MM.1S (cell line): ENCODE measurements at regions not wholly inside any gene's neighbourhood (a gene's known extent, or its start where the extent isn't known, plus 50 kb on each side); places are given as distances from the start of the nearest gene placed in this dataset.

Experiments
- DNase-seq: peaks from one replicate; pipeline ENCODE4 v3.0.0-alpha.2; 2015
- H2AFZ ChIP-seq: fragments of 300-600 bp; sonication (generic); 2 replicates; pipeline ENCODE4 v1.6.0; 2016; ENCODE audit warnings: antibody characterized with exemption, low read length
- H3F3A ChIP-seq: fragments of 300-600 bp; sonication (generic); 2 replicates; pipeline ENCODE4 v1.6.1; 2016; ENCODE audit warnings: mild to moderate bottlenecking, antibody characterized with exemption, low read length, moderate library complexity, mixed read lengths; ENCODE audit not compliant: insufficient read depth
- H3K27ac ChIP-seq: fragments of 300-600 bp; sonication (generic); 2 replicates; pipeline ENCODE4 v1.5.1; 2016; ENCODE audit warnings: mild to moderate bottlenecking, low read length
- H3K27me3 ChIP-seq: fragments of 300-600 bp; sonication (generic); replicated peaks from 2 replicates; pipeline ENCODE4 v1.6.0; 2016; ENCODE audit warnings: low read length; ENCODE audit not compliant: insufficient read depth
- H3K36me3 ChIP-seq: fragments of 300-600 bp; sonication (generic); replicated peaks from 2 replicates; pipeline ENCODE4 v1.6.1; 2016; ENCODE audit warnings: mild to moderate bottlenecking, low read length, mixed read lengths; ENCODE audit not compliant: insufficient read depth
- H3K4me1 ChIP-seq: fragments of 300-600 bp; sonication (generic); 2 replicates; pipeline ENCODE4 v1.6.1; 2016; ENCODE audit warnings: low read length, mixed read lengths
- H3K4me2 ChIP-seq: fragments of 300-600 bp; sonication (generic); 2 replicates; pipeline ENCODE4 v1.6.0; 2016; ENCODE audit warnings: low read depth, low read length
- H3K4me3 ChIP-seq: fragments of 300-600 bp; sonication (generic); 2 replicates; pipeline ENCODE4 v1.5.1; 2016; ENCODE audit warnings: low read length, mixed read lengths
- H3K79me2 ChIP-seq: fragments of 300-600 bp; sonication (generic); 2 replicates; pipeline ENCODE4 v1.6.1; 2016; ENCODE audit warnings: mixed run types, low read length, mixed read lengths
- H3K9ac ChIP-seq: fragments of 300-600 bp; sonication (generic); 2 replicates; pipeline ENCODE4 v1.6.1; 2016; ENCODE audit warnings: low read length, mixed read lengths
- H3K9me2 ChIP-seq: fragments of 300-600 bp; sonication (generic); replicated peaks from 2 replicates; pipeline ENCODE4 v1.6.1; 2016; ENCODE audit warnings: mild to moderate bottlenecking, low read length, mixed read lengths; ENCODE audit not compliant: insufficient read depth
- H3K9me3 ChIP-seq: fragments of 300-600 bp; sonication (generic); replicated peaks from 2 replicates; pipeline ENCODE4 v1.6.1; 2016; ENCODE audit warnings: mild to moderate bottlenecking, low read length, mixed read lengths; ENCODE audit not compliant: insufficient read depth
- H4K20me1 ChIP-seq: fragments of 300-600 bp; sonication (generic); 2 replicates; pipeline ENCODE4 v1.6.1; 2016; ENCODE audit warnings: mild to moderate bottlenecking, low read length, moderate library complexity, mixed read lengths; ENCODE audit not compliant: insufficient read depth
- EZH2 ChIP-seq: fragments of 300-600 bp; sonication (generic); optimal IDR thresholded peaks from 2 replicates; pipeline ENCODE3; 2017; ENCODE audit warnings: low read depth, mild to moderate bottlenecking, antibody characterized with exemption, low read length, mixed read lengths
- EZH2phosphoT487 ChIP-seq: fragments of 300-600 bp; sonication (generic); IDR thresholded peaks from 2 replicates; pipeline ENCODE4 v1.6.1; 2018; ENCODE audit warnings: antibody characterized with exemption, low read length
- TF ChIP-seq, protein P1 (sequence below): fragments of 300-600 bp; sonication (generic); IDR thresholded peaks from 2 replicates; pipeline ENCODE4 v1.5.1; 2016; ENCODE audit warnings: antibody characterized with exemption, low read length, mixed read lengths

DNA sequence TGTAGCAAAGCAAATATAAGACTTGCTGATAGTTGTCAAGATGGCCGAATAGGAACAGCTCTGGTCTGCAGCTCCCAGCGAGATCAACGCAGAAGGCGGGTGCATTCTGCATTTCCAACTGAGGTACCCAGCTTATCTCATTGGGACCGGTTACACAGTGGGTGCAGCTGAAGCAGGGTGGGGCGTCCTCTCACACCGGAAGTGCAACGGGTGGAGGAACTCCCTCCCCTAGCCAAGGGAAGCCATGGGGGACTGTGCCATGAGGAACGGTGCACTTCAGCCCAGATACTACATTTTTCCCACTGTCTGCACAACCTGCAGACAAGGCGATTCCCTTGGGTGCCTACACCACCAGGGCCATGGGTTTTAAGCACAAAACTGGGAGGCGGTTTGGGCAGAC lies 382.3 kb upstream of the EMCN start:
- TF ChIP-seq, protein P1, sequence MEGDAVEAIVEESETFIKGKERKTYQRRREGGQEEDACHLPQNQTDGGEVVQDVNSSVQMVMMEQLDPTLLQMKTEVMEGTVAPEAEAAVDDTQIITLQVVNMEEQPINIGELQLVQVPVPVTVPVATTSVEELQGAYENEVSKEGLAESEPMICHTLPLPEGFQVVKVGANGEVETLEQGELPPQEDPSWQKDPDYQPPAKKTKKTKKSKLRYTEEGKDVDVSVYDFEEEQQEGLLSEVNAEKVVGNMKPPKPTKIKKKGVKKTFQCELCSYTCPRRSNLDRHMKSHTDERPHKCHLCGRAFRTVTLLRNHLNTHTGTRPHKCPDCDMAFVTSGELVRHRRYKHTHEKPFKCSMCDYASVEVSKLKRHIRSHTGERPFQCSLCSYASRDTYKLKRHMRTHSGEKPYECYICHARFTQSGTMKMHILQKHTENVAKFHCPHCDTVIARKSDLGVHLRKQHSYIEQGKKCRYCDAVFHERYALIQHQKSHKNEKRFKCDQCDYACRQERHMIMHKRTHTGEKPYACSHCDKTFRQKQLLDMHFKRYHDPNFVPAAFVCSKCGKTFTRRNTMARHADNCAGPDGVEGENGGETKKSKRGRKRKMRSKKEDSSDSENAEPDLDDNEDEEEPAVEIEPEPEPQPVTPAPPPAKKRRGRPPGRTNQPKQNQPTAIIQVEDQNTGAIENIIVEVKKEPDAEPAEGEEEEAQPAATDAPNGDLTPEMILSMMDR, result no peak

DNA sequence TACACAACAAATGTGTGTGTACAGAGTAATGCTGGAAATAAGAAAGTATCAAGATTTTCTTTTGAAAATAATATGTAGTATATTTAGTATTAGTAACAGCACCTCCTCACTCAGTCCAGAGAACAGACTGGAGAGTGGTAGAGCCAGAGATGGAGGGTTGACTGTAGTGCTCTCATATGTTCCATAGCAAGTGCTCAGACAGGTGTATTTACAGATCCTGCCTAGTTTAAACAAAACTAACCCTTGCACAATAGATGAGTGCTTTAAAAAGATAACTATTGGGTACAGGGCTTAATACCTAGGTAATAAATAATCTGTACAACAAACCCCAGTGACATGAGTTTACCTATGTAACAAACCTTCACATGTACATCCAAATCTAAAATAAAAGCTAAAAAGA lies 381.0 kb upstream of the EMCN start:
- Histone ChIP-seq H3K27me3 (no peaks in the 10 kb centered on the region), H3K4me1 (peaks cover 8% of the 10 kb centered on the region; the same call in 1 of the 2 replicates), H3K79me2 (no peaks in the 10 kb centered on the region), H3K9me3 (no peaks in the 10 kb centered on the region), H3K9me2 (no peaks in the 10 kb centered on the region), H3F3A (no peaks in the 10 kb centered on the region), H2AFZ (no peak overlapping the region), H3K4me2 (no peak overlapping the region), H3K36me3 (no peaks in the 10 kb centered on the region), H3K9ac (no peak overlapping the region), H3K4me3 (no peak overlapping the region), H3K27ac (no peak overlapping the region), H4K20me1 (no peaks in the 10 kb centered on the region)
- DNase-seq, result no peak
- TF ChIP-seq EZH2phosphoT487, result no peak
- TF ChIP-seq EZH2, result no peak
- TF ChIP-seq, protein P1, result no peak

More for the DNA sequence above, 382.3 kb upstream of the EMCN start:
- H3K79me2 ChIP-seq, result no peaks in the 10 kb centered on the region
- H3K36me3 ChIP-seq, result no peaks in the 10 kb centered on the region
- no peak overlapping the region for H3K9ac ChIP-seq
- H3K27ac ChIP-seq, result no peak overlapping the region
- no peaks in the 10 kb centered on the region for H3F3A ChIP-seq
- H3K4me2 ChIP-seq, result no peak overlapping the region
- H2AFZ ChIP-seq, result no peak overlapping the region
- no peaks in the 10 kb centered on the region for H3K9me3 ChIP-seq
- no peaks in the 10 kb centered on the region for H3K9me2 ChIP-seq
- DNase-seq, result no peak
- H4K20me1 ChIP-seq, result no peaks in the 10 kb centered on the region
- H3K27me3 ChIP-seq, result no peaks in the 10 kb centered on the region
- no peak overlapping the region for H3K4me3 ChIP-seq
- H3K4me1 ChIP-seq, result peaks cover 3% of the 10 kb centered on the region; the same call in 1 of the 2 replicates

DNA sequence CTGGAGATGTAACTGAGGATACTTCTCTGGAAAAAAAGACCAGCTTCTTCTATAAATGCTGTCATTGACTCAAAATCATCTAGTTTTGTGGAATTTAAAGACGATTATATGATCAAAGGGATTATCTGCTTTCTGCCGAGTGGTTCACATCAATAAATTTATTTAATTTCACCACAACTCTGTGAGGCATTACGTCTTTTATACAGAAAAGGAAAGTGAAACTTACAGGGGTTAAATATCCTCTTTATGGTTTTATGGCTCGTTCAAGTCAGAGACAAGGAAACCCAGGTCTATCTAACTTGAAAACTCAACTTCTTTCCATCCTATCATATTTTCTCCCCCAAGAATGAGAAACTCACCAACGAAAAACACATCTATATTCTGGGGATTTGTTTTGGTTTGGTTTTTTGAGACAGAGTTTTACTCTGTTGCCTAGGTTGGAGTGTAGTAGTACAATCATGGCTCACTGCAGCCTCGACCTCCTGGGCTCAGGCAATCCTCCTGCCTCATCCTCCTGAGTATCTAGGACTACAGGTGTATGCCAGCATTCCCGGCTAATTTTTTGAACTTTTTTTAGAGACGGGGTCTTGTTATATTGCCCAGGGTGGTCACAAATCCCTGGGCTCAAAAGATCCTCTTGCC lies 377.9 kb upstream of the EMCN start:
- Histone ChIP-seq H3K9me3 (no peaks in the 10 kb centered on the region), H2AFZ (peak overlapping the region; percentile 21), H3K9ac (peak overlapping the region; percentile 0; the same call in 1 of the 2 replicates), H3K9me2 (no peaks in the 10 kb centered on the region), H4K20me1 (no peaks in the 10 kb centered on the region), H3K36me3 (no peaks in the 10 kb centered on the region), H3K27me3 (no peaks in the 10 kb centered on the region), H3K4me2 (peak overlapping the region; percentile 67), H3K4me3 (peak overlapping the region; percentile 52), H3K4me1 (peaks cover 8% of the 10 kb centered on the region; the same call in 1 of the 2 replicates), H3F3A (no peaks in the 10 kb centered on the region), H3K27ac (peak overlapping the region; percentile 1; the same call in 1 of the 2 replicates), H3K79me2 (no peaks in the 10 kb centered on the region)
- no peak for TF ChIP-seq EZH2phosphoT487
- TF ChIP-seq, protein P1, result no peak
- TF ChIP-seq EZH2, result no peak
- peak; percentile 71 for DNase-seq
